ENCODE measurements at regions not wholly inside any gene's neighbourhood (a gene's known extent, or its start where the extent isn't known, plus 50 kb on each side); places are given as distances from the start of the nearest gene placed in this dataset.

- TF ChIP-seq RCOR1 (conservative IDR thresholded peaks at IDR 0.05; ENCODE audit: low read depth, low read length) (no peak), CTCF (IDR thresholded peaks at IDR 0.05 in 2 of 3, conservative IDR thresholded peaks at IDR 0.05 in 1 of 3; ENCODE audit: control insufficient read depth in 2 of 3, extremely low read depth in 1 of 3, insufficient read depth in 1 of 3, low read depth in 3 of 3, low read length in 3 of 3) (no peak), SP1 (IDR thresholded peaks at IDR 0.05; ENCODE audit: low read depth, low read length) (no peak), BMI1 (IDR thresholded peaks at IDR 0.05; ENCODE audit: borderline replicate concordance) (no peak), FOXM1 (IDR thresholded peaks at IDR 0.05; ENCODE audit: low read depth, low read length) (no peak), REST (IDR thresholded peaks at IDR 0.05; ENCODE audit: low read depth, low read length) (no peak), ZBTB11 (CRISPR knock-in tag; IDR thresholded peaks at IDR 0.05) (no peak), JUNB (IDR thresholded peaks at IDR 0.05) (no peak), PAX5 (IDR thresholded peaks at IDR 0.05; ENCODE audit: borderline replicate concordance, low read depth, low read length) (no peak)
Measured at GRCh38 chr7:84533182-84533581, 338.6 kb upstream of the SEMA3A start.

All from GM12878 (cell line).